AG09309 (cell line): ENCODE measurements at regions not wholly inside any gene's neighbourhood (a gene's known extent, or its start where the extent isn't known, plus 50 kb on each side); places are given as distances from the start of the nearest gene placed in this dataset.

Experiments
- DNase-seq: peaks from one replicate; pipeline ENCODE4 v3.0.0-alpha.2; 2010; ENCODE audit warnings: low read depth
- H3K4me3 ChIP-seq: 2 replicates; pipeline ENCODE4 v1.5.1; 2011; ENCODE audit warnings: mild to moderate bottlenecking, low read depth, low read length, moderate library complexity; ENCODE audit not compliant: control insufficient read depth
- CTCF ChIP-seq: IDR thresholded peaks from 2 replicates; pipeline ENCODE4 v1.5.1; 2011; ENCODE audit warnings: mild to moderate bottlenecking, low read depth, low read length, inconsistent platforms; ENCODE audit not compliant: insufficient read depth, control insufficient read depth; ENCODE audit errors: missing control alignments

GRCh38 chr2:194709840-194710239 lies 947.2 kb upstream of the SLC39A10 start:
- no peak overlapping the region for H3K4me3 ChIP-seq
- DNase-seq = no peak
- no peak for TF ChIP-seq CTCF

- no peak for TF ChIP-seq CTCF
- no peak overlapping the region for H3K4me3 ChIP-seq
- no peak for DNase-seq
Measured at GRCh38 chr2:194706179-194706578, 950.8 kb upstream of the SLC39A10 start.

GRCh38 chr2:194705398-194705797 lies 951.6 kb upstream of the SLC39A10 start:
- TF ChIP-seq CTCF = no peak
- no peak for DNase-seq
- no peak overlapping the region for H3K4me3 ChIP-seq

- DNase-seq = no peak
- no peak overlapping the region for H3K4me3 ChIP-seq
- no peak for TF ChIP-seq CTCF
Measured at GRCh38 chr2:194700726-194701125, 956.3 kb upstream of the SLC39A10 start.

GRCh38 chr2:194700116-194700515 lies 956.9 kb upstream of the SLC39A10 start:
- DNase-seq = no peak
- no peak for TF ChIP-seq CTCF
- no peak overlapping the region for H3K4me3 ChIP-seq

- H3K4me3 ChIP-seq = no peak overlapping the region
- no peak for DNase-seq
- TF ChIP-seq CTCF = no peak
Measured at GRCh38 chr2:194698012-194698411, 959.0 kb upstream of the SLC39A10 start.

GRCh38 chr2:194697439-194697838 lies 959.6 kb upstream of the SLC39A10 start:
- no peak for TF ChIP-seq CTCF
- no peak for DNase-seq
- H3K4me3 ChIP-seq = no peak overlapping the region
